Heart left ventricle (tissue), 13 donors: ENCODE measurements at regions not wholly inside any gene's neighbourhood (a gene's known extent, or its start where the extent isn't known, plus 50 kb on each side); places are given as distances from the start of the nearest gene placed in this dataset.

Experiments used
- POLR2A ChIP-seq, 2 donors: fragments of 450-650 bp; IDR thresholded peaks; one replicate each; pipeline ENCODE4 v1.6.1; 2017; ENCODE audit warnings: antibody characterized with exemption in 2 of 2, mild to moderate bottlenecking in 2 of 2, moderate library complexity in 2 of 2
- TF ChIP-seq, protein P1 (sequence below), 12 donors: fragments of 200-600 bp; sonication (generic) in 4 of 12; IDR thresholded peaks; one replicate each; pipeline versions ENCODE4 v1.5.0 to v1.8.0; 2018 to 2022; ENCODE audit warnings: antibody characterized with exemption in 12 of 12, mild to moderate bottlenecking in 5 of 12
- donor health status: ischemic (EF 13 %, LVEDD 7.1; RV severe dilation, severe dysfunction).
- donor health status: DM: no; HTN: yes; CAD: no.
- donor health status: DM: no; HTN: no; CAD: no.
- donor health status: ischemic (EF 25% LVEDD 6.9; RV normal size, moderate dysfunction).
- donor health status: ischemic (EF 25% LVEDD 5.7; RV mildly dilated, moderate dysfunction).
- donor health status: ischemic (EF 35%, LVEDD 5.7; RV mildly dilated, moderate dysfunction).
- donor health status: nonischemic (EF 11% LVEDD 7.7; RV severe dilation, severe dysfunction).
- donor health status: DM: yes; HTN: yes; CAD: no.
- donor health status: PGD.
- donor health status: ischemic (EF 29% LVEDD 5.4; RV normal size, mild dysfunction).
- donor health status: nonischemic (EF 23%, LVEDD 6.1; RV moderate dilation, normal function).

DNA sequence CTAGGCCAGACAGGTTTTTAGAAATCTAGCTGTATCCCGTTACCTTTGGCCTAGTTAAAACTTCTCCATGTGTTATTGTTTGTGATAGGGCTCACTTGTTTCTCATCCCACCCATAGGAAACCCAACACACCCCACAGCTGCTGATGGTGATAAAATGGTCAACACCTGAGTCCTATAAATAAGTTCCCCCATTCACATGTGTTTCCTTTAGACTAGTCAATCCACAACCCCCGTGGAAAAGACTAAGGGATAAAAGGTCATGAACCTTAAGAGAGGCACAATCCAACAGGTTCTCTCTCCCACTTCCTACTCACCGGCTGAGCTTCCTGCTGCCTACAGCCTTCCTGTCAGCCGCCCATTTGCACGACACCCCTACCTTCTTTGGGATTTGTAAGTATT, 768.4 kb downstream of the JRKL start:
- TF ChIP-seq, protein P1, sequence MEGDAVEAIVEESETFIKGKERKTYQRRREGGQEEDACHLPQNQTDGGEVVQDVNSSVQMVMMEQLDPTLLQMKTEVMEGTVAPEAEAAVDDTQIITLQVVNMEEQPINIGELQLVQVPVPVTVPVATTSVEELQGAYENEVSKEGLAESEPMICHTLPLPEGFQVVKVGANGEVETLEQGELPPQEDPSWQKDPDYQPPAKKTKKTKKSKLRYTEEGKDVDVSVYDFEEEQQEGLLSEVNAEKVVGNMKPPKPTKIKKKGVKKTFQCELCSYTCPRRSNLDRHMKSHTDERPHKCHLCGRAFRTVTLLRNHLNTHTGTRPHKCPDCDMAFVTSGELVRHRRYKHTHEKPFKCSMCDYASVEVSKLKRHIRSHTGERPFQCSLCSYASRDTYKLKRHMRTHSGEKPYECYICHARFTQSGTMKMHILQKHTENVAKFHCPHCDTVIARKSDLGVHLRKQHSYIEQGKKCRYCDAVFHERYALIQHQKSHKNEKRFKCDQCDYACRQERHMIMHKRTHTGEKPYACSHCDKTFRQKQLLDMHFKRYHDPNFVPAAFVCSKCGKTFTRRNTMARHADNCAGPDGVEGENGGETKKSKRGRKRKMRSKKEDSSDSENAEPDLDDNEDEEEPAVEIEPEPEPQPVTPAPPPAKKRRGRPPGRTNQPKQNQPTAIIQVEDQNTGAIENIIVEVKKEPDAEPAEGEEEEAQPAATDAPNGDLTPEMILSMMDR (IDR thresholded peaks at IDR 0.05), result no peak
- TF ChIP-seq POLR2A (IDR thresholded peaks at IDR 0.05), result no peak
